ENCODE measurements at regions not wholly inside any gene's neighbourhood (a gene's known extent, or its start where the extent isn't known, plus 50 kb on each side); places are given as distances from the start of the nearest gene placed in this dataset.

- Histone ChIP-seq H3K23ac (ENCODE audit: low read depth, low read length) (no peak overlapping the region), H4K20me1 (ENCODE audit: insufficient read depth, low read length) (no peaks in the 10 kb centered on the region), H3K9me1 (ENCODE audit: insufficient read depth, low read length) (no peaks in the 10 kb centered on the region), H3K4me1 (ENCODE audit: control insufficient read depth, insufficient read depth, low read length) (no peaks in the 10 kb centered on the region), H3K27ac (ENCODE audit: insufficient read depth, low read length) (no peak overlapping the region), H4K5ac (ENCODE audit: low read depth, low read length) (no peak overlapping the region), H2BK120ac (ENCODE audit: low read depth, low read length) (no peak overlapping the region), H2AK9ac (replicated peaks; ENCODE audit: low read depth, low read length, poor library complexity) (no peak overlapping the region), H3K9me3 (ENCODE audit: control insufficient read depth, insufficient read depth, low read length) (no peaks in the 10 kb centered on the region), H3K36me3 (ENCODE audit: control insufficient read depth, insufficient read depth, low read length) (no peaks in the 10 kb centered on the region), H2BK5ac (ENCODE audit: low read depth, low read length, poor library complexity, severe bottlenecking) (no peak overlapping the region), H2BK15ac (ENCODE audit: low read depth, low read length) (no peak overlapping the region), H3K9ac (ENCODE audit: low read depth, low read length) (no peak overlapping the region), H3K56ac (ENCODE audit: extremely low read depth, insufficient read depth, low read length) (no peak overlapping the region), H2AK5ac (ENCODE audit: low read depth, low read length) (no peak overlapping the region), H3K4ac (ENCODE audit: low read depth, low read length) (no peak overlapping the region), H3K4me3 (ENCODE audit: insufficient read depth, low read depth, low read length) (no peak overlapping the region), H3K79me1 (ENCODE audit: low read depth in 1 of 2, low read length in 2 of 2) (no peaks in the 10 kb centered on the region), H3K14ac (replicated peaks; ENCODE audit: low read depth, low read length) (no peak overlapping the region), H2BK20ac (ENCODE audit: low read depth, low read length) (no peak overlapping the region), H4K8ac (ENCODE audit: low read depth in 2 of 2, low read length in 2 of 2) (no peak overlapping the region), H3K18ac (ENCODE audit: low read depth, low read length) (no peak overlapping the region), H3K27me3 (ENCODE audit: control insufficient read depth, insufficient read depth, low read length) (peaks cover 6% of the 10 kb centered on the region; the same call in 1 of the 2 replicates), H2AFZ (replicated peaks; ENCODE audit: low read length, poor library complexity) (no peak overlapping the region), H3K4me2 (ENCODE audit: low read depth, low read length) (no peak overlapping the region), H4K91ac (ENCODE audit: insufficient read depth, low read depth, low read length) (no peak overlapping the region)
- POLR2A ChIA-PET (ENCODE audit: unreplicated experiment), result no interaction called here
- intact Hi-C loops (cut with micrococcal nuclease), result no loop called here
- no peak for ATAC-seq (ENCODE audit: low read depth)
- TF ChIP-seq CTCF (conservative IDR thresholded peaks at IDR 0.05; ENCODE audit: low read depth, low read length) (no peak), FOS (IDR thresholded peaks at IDR 0.05; ENCODE audit: low read depth, low read length) (no peak), RCOR1 (IDR thresholded peaks at IDR 0.05; ENCODE audit: insufficient replicate concordance, low read length) (no peak), CHD1 (IDR thresholded peaks at IDR 0.05; ENCODE audit: low read depth, low read length) (no peak), RFX5 (IDR thresholded peaks at IDR 0.05; ENCODE audit: low read depth, low read length) (no peak), MAZ (IDR thresholded peaks at IDR 0.05; ENCODE audit: borderline replicate concordance, low read depth, low read length) (no peak), POLR2A (IDR thresholded peaks at IDR 0.05; ENCODE audit: low read depth, low read length) (no peak), BHLHE40 (IDR thresholded peaks at IDR 0.05; ENCODE audit: low read depth, low read length) (no peak), RAD21 (IDR thresholded peaks at IDR 0.05; ENCODE audit: low read length) (no peak), NFE2L2 (IDR thresholded peaks at IDR 0.05; ENCODE audit: low read depth, low read length) (no peak), CEBPB (IDR thresholded peaks at IDR 0.05; ENCODE audit: low read depth, low read length) (no peak), SMC3 (IDR thresholded peaks at IDR 0.05; ENCODE audit: low read depth, low read length) (no peak), MAFK (IDR thresholded peaks at IDR 0.05; ENCODE audit: low read depth, low read length) (no peak), MXI1 (IDR thresholded peaks at IDR 0.05; ENCODE audit: borderline replicate concordance, low read depth, low read length) (no peak)
- TF ChIP-seq, protein P1, sequence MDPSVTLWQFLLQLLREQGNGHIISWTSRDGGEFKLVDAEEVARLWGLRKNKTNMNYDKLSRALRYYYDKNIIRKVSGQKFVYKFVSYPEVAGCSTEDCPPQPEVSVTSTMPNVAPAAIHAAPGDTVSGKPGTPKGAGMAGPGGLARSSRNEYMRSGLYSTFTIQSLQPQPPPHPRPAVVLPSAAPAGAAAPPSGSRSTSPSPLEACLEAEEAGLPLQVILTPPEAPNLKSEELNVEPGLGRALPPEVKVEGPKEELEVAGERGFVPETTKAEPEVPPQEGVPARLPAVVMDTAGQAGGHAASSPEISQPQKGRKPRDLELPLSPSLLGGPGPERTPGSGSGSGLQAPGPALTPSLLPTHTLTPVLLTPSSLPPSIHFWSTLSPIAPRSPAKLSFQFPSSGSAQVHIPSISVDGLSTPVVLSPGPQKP (IDR thresholded peaks at IDR 0.05; ENCODE audit: borderline replicate concordance, low read depth, low read length), result no peak
- TF ChIP-seq, protein P2, sequence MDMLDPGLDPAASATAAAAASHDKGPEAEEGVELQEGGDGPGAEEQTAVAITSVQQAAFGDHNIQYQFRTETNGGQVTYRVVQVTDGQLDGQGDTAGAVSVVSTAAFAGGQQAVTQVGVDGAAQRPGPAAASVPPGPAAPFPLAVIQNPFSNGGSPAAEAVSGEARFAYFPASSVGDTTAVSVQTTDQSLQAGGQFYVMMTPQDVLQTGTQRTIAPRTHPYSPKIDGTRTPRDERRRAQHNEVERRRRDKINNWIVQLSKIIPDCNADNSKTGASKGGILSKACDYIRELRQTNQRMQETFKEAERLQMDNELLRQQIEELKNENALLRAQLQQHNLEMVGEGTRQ (IDR thresholded peaks at IDR 0.05; ENCODE audit: low read depth, low read length), result no peak
- in situ Hi-C loops (cut with MboI; ENCODE audit: low sequenced_read_pairs), result no loop called here
- dilution Hi-C loops (cut with HindIII; ENCODE audit: low sequenced_read_pairs, unreplicated experiment), result no loop called here
- WGBS, 2 experiments (ENCODE audit: extremely low coverage in 2 of 2, insufficient read length in 1 of 2), result no CpG with 5 or more reads among the region's 1 CpG
- CTCF ChIA-PET, result no interaction called here
- DNase-seq, result no peak
- no TSS peak for BruUV-seq (replicated peaks)
These were observed 145.7 kb upstream of the ESX1 start for GRCh38 chrX:104400387-104400786.

Measured in IMR-90 (cell line).